ENCODE measurements at regions not wholly inside any gene's neighbourhood (a gene's known extent, or its start where the extent isn't known, plus 50 kb on each side); places are given as distances from the start of the nearest gene placed in this dataset.
"Not testable (repeated sequence)": the region's sequence is repeated elsewhere in the genome, so short reads cannot be mapped to it uniquely, and the experiment has no call there.

DNA sequence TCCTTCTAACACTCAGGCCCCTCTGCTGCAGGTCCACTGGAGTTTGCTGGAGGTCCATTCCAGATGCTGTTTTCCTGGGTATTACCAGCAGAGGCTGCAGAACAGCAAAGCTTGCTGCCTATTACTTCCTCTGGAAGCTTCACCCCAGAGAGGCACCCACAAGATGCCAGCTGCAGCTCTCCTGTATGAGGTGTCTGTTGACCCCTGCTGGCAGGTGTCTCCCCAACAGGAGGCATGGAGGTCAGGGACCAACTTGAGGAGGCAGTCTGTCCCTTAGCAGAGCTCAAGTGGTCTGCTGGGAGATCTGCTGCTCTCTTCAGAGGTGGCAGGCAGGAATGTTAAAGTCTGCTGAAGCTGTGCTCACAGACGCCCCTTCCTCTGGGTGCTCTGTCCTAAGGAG, 204.8 kb downstream of the FCRL5 start:
- no peak for FAIRE-seq
- no peak for TF ChIP-seq POLR2A (IDR thresholded peaks at IDR 0.05; ENCODE audit: low read depth, low read length)
- TF ChIP-seq POLR2AphosphoS5 (IDR thresholded peaks at IDR 0.05; ENCODE audit: low read depth, low read length): no peak
- TF ChIP-seq TAF1 (IDR thresholded peaks at IDR 0.05; ENCODE audit: borderline replicate concordance, low read depth, low read length): no peak
- no peak for DNase-seq (ENCODE audit: insufficient read length)

- DNase-seq (ENCODE audit: insufficient read length); FAIRE-seq: not testable (repeated sequence)
Observed at GRCh38 chr1:157337785-157338184, 199.6 kb upstream of the ETV3 start.

- TF ChIP-seq POLR2A (IDR thresholded peaks at IDR 0.05; ENCODE audit: low read depth, low read length) (no peak), TAF1 (IDR thresholded peaks at IDR 0.05; ENCODE audit: borderline replicate concordance, low read depth, low read length) (no peak), POLR2AphosphoS5 (IDR thresholded peaks at IDR 0.05; ENCODE audit: low read depth, low read length) (no peak)
- FAIRE-seq (no peak), DNase-seq (ENCODE audit: insufficient read length) (no peak)
Observed at GRCh38 chr1:157335056-157335455, 196.9 kb upstream of the ETV3 start.

DNA sequence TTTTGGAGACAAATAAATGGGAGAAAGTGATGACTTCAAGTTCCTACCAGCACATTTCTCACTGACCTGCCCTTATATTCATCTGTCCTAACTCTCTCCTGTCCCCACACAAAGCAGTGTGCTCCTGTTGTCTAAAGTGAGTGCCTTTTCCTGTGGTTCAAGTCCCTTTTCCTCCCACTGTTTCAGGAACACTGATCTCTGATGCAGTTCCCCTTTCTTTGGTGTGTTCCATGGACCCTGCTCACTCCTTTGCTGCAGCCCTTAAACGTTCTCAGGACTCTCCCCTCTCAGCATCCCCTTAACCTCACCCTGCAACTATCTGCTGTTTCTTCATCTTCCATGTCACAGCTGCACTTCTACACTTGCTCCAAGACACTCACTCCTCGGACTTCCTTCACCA, 195.8 kb upstream of the ETV3 start:
- no peak for FAIRE-seq
- no peak for DNase-seq (ENCODE audit: insufficient read length)
- no peak for TF ChIP-seq TAF1 (IDR thresholded peaks at IDR 0.05; ENCODE audit: borderline replicate concordance, low read depth, low read length)
- TF ChIP-seq POLR2AphosphoS5 (IDR thresholded peaks at IDR 0.05; ENCODE audit: low read depth, low read length): no peak
- no peak for TF ChIP-seq POLR2A (IDR thresholded peaks at IDR 0.05; ENCODE audit: low read depth, low read length)

- DNase-seq (ENCODE audit: insufficient read length); FAIRE-seq: not testable (repeated sequence)
Observed at GRCh38 chr1:157330177-157330576, 192.0 kb upstream of the ETV3 start.

GRCh38 chr1:157328120-157328519, 189.9 kb upstream of the ETV3 start:
- not testable (repeated sequence) for DNase-seq (ENCODE audit: insufficient read length); FAIRE-seq

DNA sequence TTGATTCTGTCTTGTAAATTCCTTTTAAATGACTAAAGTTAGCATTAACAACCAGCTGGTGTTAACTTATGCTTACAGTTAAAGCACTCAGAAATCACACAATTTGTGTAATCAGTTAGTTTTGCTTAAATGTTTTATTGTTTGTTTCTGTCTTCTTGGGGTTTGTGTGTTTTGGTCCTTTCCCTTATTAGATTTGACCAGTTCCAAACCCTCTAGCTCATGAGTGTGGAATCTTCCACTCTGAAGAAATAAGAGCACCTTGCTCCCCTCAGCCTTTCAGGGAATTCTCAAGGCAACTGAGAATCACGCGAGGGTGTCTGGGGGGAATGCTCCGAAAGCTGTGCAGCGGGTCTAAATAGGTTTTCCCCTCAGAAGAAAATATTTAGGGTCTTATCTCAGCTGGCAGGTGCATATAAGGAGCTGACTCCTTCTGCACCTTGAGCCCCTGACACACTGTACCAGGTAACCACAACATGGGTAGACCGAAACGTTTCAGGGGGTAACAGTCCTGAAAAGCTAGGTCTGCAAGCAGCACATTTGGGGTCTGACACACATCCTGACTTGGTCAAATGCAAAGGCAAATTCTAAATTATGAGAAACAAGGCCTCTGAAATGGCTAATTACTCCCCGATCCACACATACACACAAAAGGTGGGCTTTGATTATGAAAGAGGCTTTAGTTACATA, 188.1 kb upstream of the ETV3 start:
- FAIRE-seq (no peak), DNase-seq (ENCODE audit: insufficient read length) (no peak)
- TF ChIP-seq TAF1 (IDR thresholded peaks at IDR 0.05; ENCODE audit: borderline replicate concordance, low read depth, low read length): no peak
- TF ChIP-seq POLR2A (IDR thresholded peaks at IDR 0.05; ENCODE audit: low read depth, low read length): no peak
- no peak for TF ChIP-seq POLR2AphosphoS5 (IDR thresholded peaks at IDR 0.05; ENCODE audit: low read depth, low read length)

DNA sequence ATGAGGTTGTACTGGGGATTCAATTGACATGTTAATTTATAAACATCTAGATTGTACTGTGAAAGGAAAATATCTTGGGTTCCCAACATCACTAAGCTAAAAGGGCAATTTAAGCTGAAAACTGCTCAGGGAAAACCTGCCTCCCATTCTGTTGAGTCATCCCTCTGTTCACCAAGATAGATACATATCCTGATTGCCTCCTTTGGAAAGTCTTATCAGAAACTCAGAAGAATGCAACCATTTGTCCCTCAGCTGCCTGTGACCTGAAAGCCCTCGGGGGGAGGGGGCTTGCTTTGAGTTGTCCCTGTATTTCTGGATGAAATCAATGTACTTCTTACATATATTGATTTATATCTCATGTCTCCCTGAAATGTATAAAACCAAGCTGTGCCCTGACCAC, 187.0 kb upstream of the ETV3 start:
- FAIRE-seq (no peak), DNase-seq (ENCODE audit: insufficient read length) (no peak)
- TF ChIP-seq POLR2A (IDR thresholded peaks at IDR 0.05; ENCODE audit: low read depth, low read length) (no peak), POLR2AphosphoS5 (IDR thresholded peaks at IDR 0.05; ENCODE audit: low read depth, low read length) (no peak), TAF1 (IDR thresholded peaks at IDR 0.05; ENCODE audit: borderline replicate concordance, low read depth, low read length) (no peak)

GRCh38 chr1:157321972-157322371, 183.8 kb upstream of the ETV3 start:
- not testable (repeated sequence) for DNase-seq (ENCODE audit: insufficient read length); FAIRE-seq

GRCh38 chr1:157319567-157319966, 181.4 kb upstream of the ETV3 start:
- TF ChIP-seq TAF1 (IDR thresholded peaks at IDR 0.05; ENCODE audit: borderline replicate concordance, low read depth, low read length) (no peak), POLR2AphosphoS5 (IDR thresholded peaks at IDR 0.05; ENCODE audit: low read depth, low read length) (no peak), POLR2A (IDR thresholded peaks at IDR 0.05; ENCODE audit: low read depth, low read length) (no peak)
- FAIRE-seq (no peak), DNase-seq (ENCODE audit: insufficient read length) (no peak)

DNA sequence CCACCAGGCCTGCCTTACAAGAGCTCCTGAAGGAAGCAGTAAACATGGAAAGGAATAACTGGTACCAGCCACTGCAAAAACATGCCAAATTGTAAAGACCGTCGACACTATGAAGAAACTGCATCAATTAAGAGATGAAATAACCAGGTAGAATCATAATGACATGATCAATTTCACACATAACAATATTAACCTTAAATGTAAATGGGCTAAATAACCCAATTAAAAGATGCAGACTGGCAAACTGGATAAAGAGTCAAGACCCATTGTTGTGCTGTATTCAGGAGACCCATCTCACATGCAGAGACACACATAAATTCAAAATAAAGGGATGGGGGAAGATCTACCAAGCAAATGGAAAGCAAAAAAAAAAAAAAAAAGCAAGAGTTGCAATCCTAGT, 179.0 kb upstream of the ETV3 start:
- DNase-seq (ENCODE audit: insufficient read length); FAIRE-seq: not testable (repeated sequence)

DNA sequence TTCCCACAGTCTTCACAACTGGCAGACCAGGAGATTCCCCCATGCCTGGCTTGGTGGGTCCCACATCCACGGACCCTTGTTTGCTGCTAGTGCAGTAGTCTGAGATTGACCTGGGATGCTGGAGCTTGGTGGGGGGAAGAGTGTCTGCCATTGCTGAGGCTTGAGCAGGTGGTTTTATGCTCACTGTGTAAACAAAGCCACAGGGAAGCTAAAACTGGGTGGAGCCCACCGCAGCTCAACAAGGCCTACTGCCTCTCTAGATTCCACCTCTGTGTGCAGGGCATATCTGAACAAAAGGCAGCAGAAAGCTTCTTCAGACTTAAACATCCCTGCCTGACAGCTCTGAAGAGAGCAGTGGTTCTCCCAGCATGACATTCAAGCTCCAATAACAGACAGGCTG, 177.3 kb upstream of the ETV3 start:
- FAIRE-seq (no peak), DNase-seq (ENCODE audit: insufficient read length) (no peak)
- no peak for TF ChIP-seq TAF1 (IDR thresholded peaks at IDR 0.05; ENCODE audit: borderline replicate concordance, low read depth, low read length)
- no peak for TF ChIP-seq POLR2A (IDR thresholded peaks at IDR 0.05; ENCODE audit: low read depth, low read length)
- TF ChIP-seq POLR2AphosphoS5 (IDR thresholded peaks at IDR 0.05; ENCODE audit: low read depth, low read length): no peak

DNA sequence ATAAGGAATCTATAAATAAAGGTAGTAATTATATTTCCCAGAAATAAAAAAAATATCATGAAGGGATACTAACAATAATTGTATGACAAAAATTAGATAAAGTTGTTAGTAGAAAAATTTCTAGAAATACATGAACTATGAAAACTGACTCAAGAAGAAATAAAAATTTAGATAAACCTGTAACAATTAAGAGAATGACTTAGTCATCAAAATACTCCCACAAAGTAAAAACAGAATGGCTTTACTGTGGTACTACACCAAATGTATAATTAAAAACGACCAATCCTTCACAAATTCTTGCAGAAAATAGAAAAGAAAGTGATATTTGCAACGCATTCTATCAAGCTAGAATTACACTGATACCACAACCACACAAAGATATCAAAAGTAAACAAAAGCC, 176.2 kb upstream of the ETV3 start:
- no peak for FAIRE-seq
- no peak for TF ChIP-seq POLR2AphosphoS5 (IDR thresholded peaks at IDR 0.05; ENCODE audit: low read depth, low read length)
- no peak for TF ChIP-seq TAF1 (IDR thresholded peaks at IDR 0.05; ENCODE audit: borderline replicate concordance, low read depth, low read length)
- TF ChIP-seq POLR2A (IDR thresholded peaks at IDR 0.05; ENCODE audit: low read depth, low read length): no peak

More for the DNA sequence above, 176.2 kb upstream of the ETV3 start:
- DNase-seq (ENCODE audit: insufficient read length): no peak

Data from GM12892 (cell line).